SK-N-SH treated with all-trans-retinoic acid at 6 μM for 48 hours (cell line): ENCODE measurements at regions not wholly inside any gene's neighbourhood (a gene's known extent, or its start where the extent isn't known, plus 50 kb on each side); places are given as distances from the start of the nearest gene placed in this dataset.

Experiments
- BACH2 ChIP-seq: fragments of 250-450 bp; sonication (Bioruptor Pico); IDR thresholded peaks from 2 replicates; pipeline ENCODE4 v1.9.0; 2021; ENCODE audit warnings: mild to moderate bottlenecking, borderline replicate concordance
- TF ChIP-seq, protein P1 (sequence below): fragments of 250-450 bp; sonication (Bioruptor Pico); IDR thresholded peaks from 2 replicates; pipeline ENCODE4 v1.5.1; 2021; ENCODE audit warnings: mild to moderate bottlenecking, moderate library complexity

DNA sequence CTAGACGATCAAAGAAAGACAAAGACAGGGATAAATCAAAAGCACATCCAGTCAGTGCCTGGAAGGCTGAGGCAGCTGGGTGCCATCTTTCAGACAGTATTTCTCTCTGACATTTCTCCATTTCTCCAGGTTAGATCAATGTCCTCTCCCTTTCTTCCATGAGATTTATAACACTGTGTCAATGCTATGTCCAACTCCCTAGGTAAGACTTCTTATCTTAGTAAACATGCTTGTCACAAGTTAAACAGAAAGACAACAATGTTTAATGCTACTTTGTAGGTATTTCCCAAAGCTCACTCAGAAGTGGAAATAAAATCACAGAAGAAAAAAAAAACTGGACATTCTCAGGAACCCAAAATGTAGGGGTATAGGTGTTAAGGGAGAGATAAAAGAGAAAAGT, 113.9 kb downstream of the GPR63 start:
- no peak for TF ChIP-seq BACH2
- TF ChIP-seq, protein P1, sequence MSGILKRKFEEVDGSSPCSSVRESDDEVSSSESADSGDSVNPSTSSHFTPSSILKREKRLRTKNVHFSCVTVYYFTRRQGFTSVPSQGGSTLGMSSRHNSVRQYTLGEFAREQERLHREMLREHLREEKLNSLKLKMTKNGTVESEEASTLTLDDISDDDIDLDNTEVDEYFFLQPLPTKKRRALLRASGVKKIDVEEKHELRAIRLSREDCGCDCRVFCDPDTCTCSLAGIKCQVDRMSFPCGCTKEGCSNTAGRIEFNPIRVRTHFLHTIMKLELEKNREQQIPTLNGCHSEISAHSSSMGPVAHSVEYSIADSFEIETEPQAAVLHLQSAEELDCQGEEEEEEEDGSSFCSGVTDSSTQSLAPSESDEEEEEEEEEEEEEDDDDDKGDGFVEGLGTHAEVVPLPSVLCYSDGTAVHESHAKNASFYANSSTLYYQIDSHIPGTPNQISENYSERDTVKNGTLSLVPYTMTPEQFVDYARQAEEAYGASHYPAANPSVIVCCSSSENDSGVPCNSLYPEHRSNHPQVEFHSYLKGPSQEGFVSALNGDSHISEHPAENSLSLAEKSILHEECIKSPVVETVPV (CRISPR knock-in tag) = no peak
